ENCODE measurements at regions not wholly inside any gene's neighbourhood (a gene's known extent, or its start where the extent isn't known, plus 50 kb on each side); places are given as distances from the start of the nearest gene placed in this dataset.

DNA sequence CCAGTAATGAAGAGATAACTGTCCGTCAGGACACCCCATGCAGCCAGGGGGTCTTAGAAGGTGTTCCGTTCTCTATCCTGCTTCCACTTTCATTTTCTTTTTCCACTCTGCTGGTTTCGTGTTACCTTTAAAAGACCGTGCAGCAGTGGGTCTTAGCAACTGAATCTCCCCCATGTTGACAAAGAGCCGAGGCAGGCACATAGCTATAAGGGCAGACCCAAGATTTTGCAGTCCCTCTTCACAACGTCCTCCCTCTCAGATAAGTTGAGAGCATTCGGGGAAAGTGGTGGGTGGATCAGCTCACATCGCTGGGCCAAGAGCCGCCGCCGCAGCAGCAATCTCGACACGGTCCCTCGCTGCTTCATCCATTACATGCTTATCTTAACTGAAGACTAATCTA is 355.5 kb downstream of the LMO4 start:
- TF ChIP-seq, protein P1, sequence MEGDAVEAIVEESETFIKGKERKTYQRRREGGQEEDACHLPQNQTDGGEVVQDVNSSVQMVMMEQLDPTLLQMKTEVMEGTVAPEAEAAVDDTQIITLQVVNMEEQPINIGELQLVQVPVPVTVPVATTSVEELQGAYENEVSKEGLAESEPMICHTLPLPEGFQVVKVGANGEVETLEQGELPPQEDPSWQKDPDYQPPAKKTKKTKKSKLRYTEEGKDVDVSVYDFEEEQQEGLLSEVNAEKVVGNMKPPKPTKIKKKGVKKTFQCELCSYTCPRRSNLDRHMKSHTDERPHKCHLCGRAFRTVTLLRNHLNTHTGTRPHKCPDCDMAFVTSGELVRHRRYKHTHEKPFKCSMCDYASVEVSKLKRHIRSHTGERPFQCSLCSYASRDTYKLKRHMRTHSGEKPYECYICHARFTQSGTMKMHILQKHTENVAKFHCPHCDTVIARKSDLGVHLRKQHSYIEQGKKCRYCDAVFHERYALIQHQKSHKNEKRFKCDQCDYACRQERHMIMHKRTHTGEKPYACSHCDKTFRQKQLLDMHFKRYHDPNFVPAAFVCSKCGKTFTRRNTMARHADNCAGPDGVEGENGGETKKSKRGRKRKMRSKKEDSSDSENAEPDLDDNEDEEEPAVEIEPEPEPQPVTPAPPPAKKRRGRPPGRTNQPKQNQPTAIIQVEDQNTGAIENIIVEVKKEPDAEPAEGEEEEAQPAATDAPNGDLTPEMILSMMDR (IDR thresholded peaks at IDR 0.05): no peak
- TF ChIP-seq, protein P2, sequence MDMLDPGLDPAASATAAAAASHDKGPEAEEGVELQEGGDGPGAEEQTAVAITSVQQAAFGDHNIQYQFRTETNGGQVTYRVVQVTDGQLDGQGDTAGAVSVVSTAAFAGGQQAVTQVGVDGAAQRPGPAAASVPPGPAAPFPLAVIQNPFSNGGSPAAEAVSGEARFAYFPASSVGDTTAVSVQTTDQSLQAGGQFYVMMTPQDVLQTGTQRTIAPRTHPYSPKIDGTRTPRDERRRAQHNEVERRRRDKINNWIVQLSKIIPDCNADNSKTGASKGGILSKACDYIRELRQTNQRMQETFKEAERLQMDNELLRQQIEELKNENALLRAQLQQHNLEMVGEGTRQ (CRISPR knock-in tag; IDR thresholded peaks at IDR 0.05): no peak
- TF ChIP-seq CREB1 (CRISPR knock-in tag; IDR thresholded peaks at IDR 0.05): no peak
- TF ChIP-seq ATF1 (CRISPR knock-in tag; IDR thresholded peaks at IDR 0.05): no peak
